ENCODE measurements at regions not wholly inside any gene's neighbourhood (a gene's known extent, or its start where the extent isn't known, plus 50 kb on each side); places are given as distances from the start of the nearest gene placed in this dataset.

DNA sequence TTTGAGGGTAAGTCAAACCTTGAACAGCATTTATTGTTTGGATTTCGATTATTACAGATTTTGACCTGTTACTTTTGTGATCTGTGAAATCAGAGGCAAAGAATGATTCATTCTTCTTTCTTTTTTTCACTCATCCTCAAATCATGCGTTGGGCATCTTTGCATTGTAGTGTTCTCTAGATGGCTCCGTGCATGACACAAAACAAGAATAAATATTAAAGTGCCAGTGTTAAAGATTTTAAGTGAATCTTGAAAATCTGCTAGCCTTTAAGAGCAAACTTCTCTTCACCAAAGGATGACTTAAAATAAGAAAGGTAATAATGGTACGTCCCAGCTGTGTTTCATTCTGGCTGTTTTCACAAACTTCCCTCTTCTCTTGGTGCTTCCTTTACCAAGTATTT, 361.9 kb upstream of the SMARCA2 start:
- no peaks in the 10 kb centered on the region for H3K36me3 Mint-ChIP-seq
- DNase-seq: no peak
- peaks cover 0 to 5% (median 4%) of the 10 kb centered on the region in 3 donors for H3K27me3 Mint-ChIP-seq
- no peak for ATAC-seq (ENCODE audit: low read depth in 2 of 2)
- no peak overlapping the region for H3K4me3 Mint-ChIP-seq
- H3K27ac Mint-ChIP-seq: no peak overlapping the region
- peaks cover 0 to 13% (median 4%) of the 10 kb centered on the region in 7 donors for H3K9me3 Mint-ChIP-seq
- H3K4me1 Mint-ChIP-seq: no peaks in the 10 kb centered on the region

DNA sequence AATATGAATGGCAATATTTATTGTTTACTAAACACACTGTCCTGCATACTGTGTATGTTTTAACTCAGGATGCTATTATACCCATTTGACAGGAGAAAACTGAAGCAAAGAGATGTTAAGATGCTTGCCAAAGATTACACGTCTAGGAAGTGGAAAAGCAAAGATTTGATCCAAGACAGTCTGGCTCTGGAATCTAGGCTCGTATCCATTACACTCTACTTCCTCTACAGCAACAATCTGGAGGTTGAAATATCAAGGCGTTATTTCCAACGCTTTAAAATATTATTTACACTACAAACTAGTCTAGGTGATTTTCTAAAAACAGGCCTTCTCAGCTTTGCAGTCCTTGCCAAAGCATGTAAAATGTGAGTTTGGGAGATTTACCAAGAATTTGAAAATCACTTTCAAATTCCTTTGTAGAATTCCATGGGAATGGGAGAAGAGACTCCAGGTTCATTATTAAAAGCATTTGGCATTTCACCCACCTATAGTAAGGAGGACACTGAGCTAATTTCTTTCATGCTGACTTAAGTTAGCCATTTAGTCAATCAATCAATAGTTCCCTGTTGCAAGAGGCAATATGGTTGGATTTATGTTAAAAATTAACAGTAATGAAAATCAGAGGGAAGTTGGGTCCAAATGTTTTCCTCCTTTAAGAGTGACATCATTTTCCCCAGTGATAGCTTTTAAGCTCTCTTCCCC, 356.3 kb upstream of the SMARCA2 start:
- H3K4me3 Mint-ChIP-seq: no peak overlapping the region
- no peaks in the 10 kb centered on the region for H3K27me3 Mint-ChIP-seq
- no peak overlapping the region for H3K27ac Mint-ChIP-seq
- H3K9me3 Mint-ChIP-seq: peaks cover 0 to 13% (median 4%) of the 10 kb centered on the region in 7 donors
- DNase-seq: no peak
- ATAC-seq (ENCODE audit: low read depth in 2 of 2): no peak
- H3K36me3 Mint-ChIP-seq: no peaks in the 10 kb centered on the region
- H3K4me1 Mint-ChIP-seq: no peaks in the 10 kb centered on the region

- peaks cover 0 to 13% (median 5%) of the 10 kb centered on the region in 7 donors for H3K9me3 Mint-ChIP-seq
- H3K4me3 Mint-ChIP-seq: no peak overlapping the region
- ATAC-seq (ENCODE audit: low read depth in 2 of 2) (no peak), DNase-seq (no peak)
- H3K36me3 Mint-ChIP-seq: no peaks in the 10 kb centered on the region
- H3K27me3 Mint-ChIP-seq: no peaks in the 10 kb centered on the region
- no peak overlapping the region for H3K27ac Mint-ChIP-seq
- no peaks in the 10 kb centered on the region for H3K4me1 Mint-ChIP-seq
These were observed 355.8 kb upstream of the SMARCA2 start for GRCh38 chr9:1659363-1659690.

DNA sequence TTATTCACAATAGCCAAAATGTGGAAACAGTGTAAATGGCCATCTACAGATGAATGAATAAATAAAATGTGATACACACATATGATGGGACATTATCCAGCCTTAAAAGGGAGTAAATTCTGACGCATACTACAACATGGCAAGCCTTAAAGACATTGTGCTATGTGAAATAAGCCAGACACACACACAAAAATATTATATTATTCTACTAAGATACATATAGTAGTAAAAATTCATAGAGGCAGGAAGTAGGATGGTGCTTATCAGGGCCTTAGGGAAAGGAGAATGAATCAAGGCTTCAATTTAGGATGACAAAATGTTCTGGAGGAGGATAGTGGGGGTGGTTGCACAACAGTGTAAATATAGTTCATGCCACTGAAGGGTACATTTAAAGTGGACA, 346.7 kb upstream of the SMARCA2 start:
- Mint-ChIP-seq H3K4me3 (no peak overlapping the region), H3K9me3 (peaks cover 5 to 13% (median 11%) of the 10 kb centered on the region in 7 donors), H3K36me3 (no peaks in the 10 kb centered on the region), H3K27ac (no peak overlapping the region), H3K27me3 (no peaks in the 10 kb centered on the region), H3K4me1 (no peaks in the 10 kb centered on the region)
- DNase-seq: no peak
- no peak for ATAC-seq (ENCODE audit: low read depth in 2 of 2)

- Mint-ChIP-seq H3K27me3 (peaks cover 0 to 5% (median 0%) of the 10 kb centered on the region in 3 donors), H3K27ac (no peak overlapping the region), H3K9me3 (peaks cover 0 to 5% (median 0%) of the 10 kb centered on the region in 7 donors), H3K36me3 (no peaks in the 10 kb centered on the region), H3K4me1 (no peaks in the 10 kb centered on the region), H3K4me3 (no peak overlapping the region)
- DNase-seq (no peak), ATAC-seq (ENCODE audit: low read depth in 2 of 2) (no peak)
These were observed 341.8 kb upstream of the SMARCA2 start for GRCh38 chr9:1673300-1673699.

- Mint-ChIP-seq H3K36me3 (no peaks in the 10 kb centered on the region), H3K4me1 (no peaks in the 10 kb centered on the region), H3K27me3 (peaks cover 0 to 5% (median 0%) of the 10 kb centered on the region in 3 donors), H3K4me3 (no peak overlapping the region), H3K27ac (no peak overlapping the region), H3K9me3 (no peaks in the 10 kb centered on the region)
- ATAC-seq (ENCODE audit: low read depth in 2 of 2): no peak
- no peak for DNase-seq
These were observed 338.4 kb upstream of the SMARCA2 start for GRCh38 chr9:1676771-1677170.

DNA sequence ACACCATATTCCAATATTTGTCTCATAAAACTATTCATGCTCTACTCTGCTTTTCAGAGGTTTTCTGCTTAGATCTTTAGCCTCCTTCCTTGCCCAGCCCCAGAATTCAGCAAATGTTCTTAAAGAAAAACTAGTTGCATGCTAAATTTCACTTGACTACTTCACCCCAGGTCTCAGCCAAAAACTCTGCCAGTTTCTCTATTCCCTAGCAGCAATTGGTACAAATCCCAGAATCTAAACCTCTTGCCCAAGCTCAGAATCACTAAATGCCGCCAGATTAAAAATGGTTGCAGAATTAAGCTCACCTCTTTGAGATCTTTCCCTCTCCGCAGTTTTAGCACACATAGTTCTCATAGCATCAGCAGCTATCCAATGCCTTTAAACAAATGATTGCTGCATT, 331.2 kb upstream of the SMARCA2 start:
- Mint-ChIP-seq H3K27me3 (peaks cover 0 to 8% (median 4%) of the 10 kb centered on the region in 3 donors), H3K27ac (no peak overlapping the region), H3K4me3 (no peak overlapping the region), H3K36me3 (no peaks in the 10 kb centered on the region), H3K9me3 (peaks cover 0 to 2% (median 0%) of the 10 kb centered on the region in 7 donors), H3K4me1 (no peaks in the 10 kb centered on the region)
- DNase-seq: no peak
- ATAC-seq (ENCODE audit: low read depth in 2 of 2): no peak

DNA sequence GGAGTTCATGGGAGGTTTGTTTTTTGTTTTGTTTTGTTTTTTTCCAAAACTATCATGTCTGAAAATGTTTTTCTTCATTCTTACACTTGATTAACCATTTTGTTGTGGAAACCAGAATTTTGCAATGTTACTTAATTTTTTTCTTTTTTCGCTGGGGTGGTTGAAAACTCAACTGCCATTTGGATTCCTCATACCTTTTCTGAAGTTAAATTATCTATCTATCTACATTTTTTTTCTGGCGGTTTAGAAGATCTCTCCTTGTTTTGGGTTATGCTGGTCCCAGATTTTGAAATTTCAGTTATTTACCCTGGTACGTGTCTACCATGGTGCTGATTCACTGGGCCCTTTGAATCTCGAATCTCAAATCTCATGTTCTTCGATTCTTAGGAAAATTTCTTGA, 316.2 kb upstream of the SMARCA2 start:
- Mint-ChIP-seq H3K4me1 (no peaks in the 10 kb centered on the region), H3K36me3 (no peaks in the 10 kb centered on the region), H3K27ac (no peak overlapping the region), H3K9me3 (peaks cover 0 to 3% (median 2%) of the 10 kb centered on the region in 7 donors), H3K27me3 (peaks cover 5 to 8% (median 8%) of the 10 kb centered on the region in 3 donors), H3K4me3 (no peak overlapping the region)
- ATAC-seq (ENCODE audit: low read depth in 2 of 2) (no peak), DNase-seq (no peak)

- no peak for DNase-seq
- H3K27ac Mint-ChIP-seq: peak overlapping the region in 1 of 6 donors; percentile 4
- no peaks in the 10 kb centered on the region for H3K4me1 Mint-ChIP-seq
- ATAC-seq (ENCODE audit: low read depth in 2 of 2): no peak
- H3K36me3 Mint-ChIP-seq: no peaks in the 10 kb centered on the region
- peaks cover 5 to 8% (median 8%) of the 10 kb centered on the region in 3 donors for H3K27me3 Mint-ChIP-seq
- H3K4me3 Mint-ChIP-seq: no peak overlapping the region
- peaks cover 0 to 3% (median 0%) of the 10 kb centered on the region in 7 donors for H3K9me3 Mint-ChIP-seq
These were observed 314.0 kb upstream of the SMARCA2 start for GRCh38 chr9:1701113-1701512.

- ATAC-seq (ENCODE audit: low read depth in 2 of 2): no peak
These were observed 312.4 kb upstream of the SMARCA2 start for GRCh38 chr9:1702701-1703100.

DNA sequence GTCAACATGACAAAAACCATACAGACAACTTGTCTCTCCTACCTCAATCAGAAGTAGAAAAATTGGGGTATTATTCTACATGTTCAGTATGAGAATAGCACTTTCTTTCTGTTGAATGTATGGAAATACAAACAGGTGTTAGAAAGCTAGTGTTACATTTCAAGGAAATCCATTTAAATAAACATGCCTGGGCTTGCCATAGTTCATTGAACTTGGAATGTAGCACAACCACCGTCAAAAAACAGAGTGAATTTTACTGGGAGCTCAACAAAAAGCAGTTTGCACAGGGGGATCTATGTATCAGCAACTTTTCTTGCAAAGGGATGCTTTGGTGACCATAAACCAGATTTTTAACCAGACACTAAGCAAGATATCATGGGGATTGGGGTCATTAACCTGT, 307.9 kb upstream of the SMARCA2 start:
- Mint-ChIP-seq H3K27me3 (peaks cover 4 to 25% (median 7%) of the 10 kb centered on the region in 3 donors), H3K4me3 (no peak overlapping the region), H3K36me3 (no peaks in the 10 kb centered on the region), H3K4me1 (no peaks in the 10 kb centered on the region), H3K27ac (no peak overlapping the region), H3K9me3 (peaks cover 0 to 2% (median 0%) of the 10 kb centered on the region in 7 donors)
- ATAC-seq (ENCODE audit: low read depth in 2 of 2): no peak
- no peak for DNase-seq

More at GRCh38 chr9:1702701-1703100, 312.4 kb upstream of the SMARCA2 start:
- H3K36me3 Mint-ChIP-seq: no peaks in the 10 kb centered on the region
- no peak overlapping the region for H3K4me3 Mint-ChIP-seq
- H3K27me3 Mint-ChIP-seq: peaks cover 5 to 14% (median 8%) of the 10 kb centered on the region in 3 donors
- no peak for DNase-seq
- peaks cover 0 to 3% (median 0%) of the 10 kb centered on the region in 7 donors for H3K9me3 Mint-ChIP-seq
- H3K27ac Mint-ChIP-seq: no peak overlapping the region
- no peaks in the 10 kb centered on the region for H3K4me1 Mint-ChIP-seq

DNA sequence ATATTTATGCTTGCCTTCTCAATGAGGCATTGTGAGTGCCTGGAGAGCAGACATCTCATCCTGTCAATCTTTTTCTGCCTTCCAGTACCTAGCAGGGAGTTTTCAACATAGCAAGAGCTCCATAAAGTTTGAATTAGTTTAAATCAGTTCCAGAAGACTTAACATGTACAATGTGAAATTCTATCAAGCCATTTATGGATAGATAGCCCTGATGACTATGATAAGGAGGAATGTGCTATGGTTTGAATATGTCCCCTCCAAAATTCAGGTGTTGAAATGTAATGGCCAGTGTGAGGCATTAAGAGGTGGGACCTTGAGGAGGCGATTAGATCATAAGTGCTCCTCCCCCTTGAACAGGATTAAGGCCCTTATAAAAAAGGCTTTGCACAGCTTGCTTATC, 306.9 kb upstream of the SMARCA2 start:
- H3K27ac Mint-ChIP-seq: peak overlapping the region in 1 of 6 donors; percentile 53
- peaks cover 5 to 28% (median 6%) of the 10 kb centered on the region in 3 donors for H3K27me3 Mint-ChIP-seq
- no peaks in the 10 kb centered on the region for H3K36me3 Mint-ChIP-seq
- no peak for DNase-seq
- ATAC-seq (ENCODE audit: low read depth in 2 of 2): no peak
- no peaks in the 10 kb centered on the region for H3K9me3 Mint-ChIP-seq
- no peak overlapping the region for H3K4me3 Mint-ChIP-seq
- no peaks in the 10 kb centered on the region for H3K4me1 Mint-ChIP-seq

GRCh38 chr9:1709347-1709746, 305.8 kb upstream of the SMARCA2 start:
- no peak overlapping the region for H3K4me3 Mint-ChIP-seq
- DNase-seq (no peak), ATAC-seq (ENCODE audit: low read depth in 2 of 2) (no peak)
- H3K36me3 Mint-ChIP-seq: no peaks in the 10 kb centered on the region
- H3K27ac Mint-ChIP-seq: no peak overlapping the region
- no peaks in the 10 kb centered on the region for H3K4me1 Mint-ChIP-seq
- H3K9me3 Mint-ChIP-seq: no peaks in the 10 kb centered on the region
- peaks cover 5 to 28% (median 6%) of the 10 kb centered on the region in 3 donors for H3K27me3 Mint-ChIP-seq

DNA sequence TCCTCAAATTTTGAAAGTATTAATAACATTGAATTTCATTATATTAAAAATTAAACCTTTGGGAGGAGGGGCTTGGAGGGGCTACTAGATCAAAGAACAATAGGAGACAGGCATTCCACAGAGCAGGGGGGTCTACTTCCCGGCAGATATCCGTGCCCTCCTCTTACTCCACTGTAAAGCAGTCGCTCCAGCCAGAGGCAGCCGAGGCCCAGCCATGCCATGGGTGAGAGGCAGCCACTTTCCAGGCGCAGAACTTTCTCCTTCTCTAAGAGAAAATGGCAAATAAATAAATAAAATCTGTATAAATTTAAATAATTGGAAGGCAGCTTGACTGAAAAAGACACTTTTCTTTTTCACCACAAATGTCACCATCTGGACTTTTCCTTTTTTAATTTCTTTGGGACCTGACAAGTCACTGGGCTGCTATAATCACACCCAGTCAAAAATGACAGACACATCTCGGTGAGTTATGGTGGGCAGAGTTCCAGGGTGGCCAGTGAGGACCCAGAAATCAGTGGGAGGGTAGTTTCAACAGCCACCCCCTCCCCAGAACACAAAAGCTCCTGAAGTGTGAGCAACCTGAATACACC, 302.2 kb upstream of the SMARCA2 start:
- ATAC-seq (ENCODE audit: low read depth in 2 of 2) (no peak), DNase-seq (no peak)
- no peak overlapping the region for H3K4me3 Mint-ChIP-seq
- H3K36me3 Mint-ChIP-seq: no peaks in the 10 kb centered on the region
- H3K9me3 Mint-ChIP-seq: no peaks in the 10 kb centered on the region
- no peaks in the 10 kb centered on the region for H3K4me1 Mint-ChIP-seq
- H3K27ac Mint-ChIP-seq: no peak overlapping the region
- H3K27me3 Mint-ChIP-seq: peaks cover 5 to 23% (median 13%) of the 10 kb centered on the region in 3 donors
